GM23248 (cell line): ENCODE measurements at regions not wholly inside any gene's neighbourhood (a gene's known extent, or its start where the extent isn't known, plus 50 kb on each side); places are given as distances from the start of the nearest gene placed in this dataset.

Experiments used
- EZH2 ChIP-seq: fragments of 200-600 bp; sonication (generic); IDR thresholded peaks from 2 replicates; pipeline ENCODE4 v1.6.1; 2018; ENCODE audit warnings: antibody characterized with exemption, mild to moderate bottlenecking; ENCODE audit not compliant: insufficient read depth, poor library complexity, severe bottlenecking
- EZH2phosphoT487 ChIP-seq: fragments of 200-600 bp; sonication (generic); IDR thresholded peaks from 2 replicates; pipeline ENCODE4 v1.6.1; 2018; ENCODE audit warnings: antibody characterized with exemption, moderate library complexity, mild to moderate bottlenecking, low read depth; ENCODE audit not compliant: insufficient read depth

DNA sequence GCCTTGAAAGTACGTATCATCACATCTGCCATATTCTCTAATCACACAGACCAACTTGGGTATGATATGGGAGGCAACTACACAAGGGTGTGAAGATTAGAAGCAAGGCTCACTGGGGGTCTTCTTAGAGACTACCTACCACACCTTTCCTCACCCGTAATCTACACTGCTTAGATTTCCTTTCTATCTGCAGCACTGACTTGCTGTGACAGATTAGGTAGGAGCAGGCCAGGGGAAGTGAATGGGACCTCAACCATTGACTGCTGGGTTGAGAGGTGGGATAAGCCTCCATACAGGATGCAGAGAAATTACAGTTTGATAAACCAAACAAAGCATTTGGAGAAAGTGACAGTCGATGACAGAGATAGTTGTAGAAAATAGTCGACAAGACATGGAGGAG is 119.0 kb upstream of the SERPINE2 start:
- no peak for TF ChIP-seq EZH2phosphoT487
- no peak for TF ChIP-seq EZH2
